GM12878 (cell line): ENCODE measurements at regions not wholly inside any gene's neighbourhood (a gene's known extent, or its start where the extent isn't known, plus 50 kb on each side); places are given as distances from the start of the nearest gene placed in this dataset.

Source experiments
- ATAC-seq: fragments of 200-7000 bp; cut with Tn5 transposase; 3 replicates; pipeline ENCODE4 v1.9.1; 2020; ENCODE audit warnings: mild to moderate bottlenecking, moderate library complexity
- BruUV-seq: library from RNA; stranded (reverse); fragments of 400-500 nt; replicated peaks from 2 replicates; lab custom pipeline; 2021; lab: Mats Ljungman, UMichigan
- CTCF ChIA-PET: fragments of 300-600 bp; sonication (Branson Sonifier 250); formaldehyde crosslinking; extraction: SDS; loops from one replicate; lab custom pipeline; 2021; ENCODE audit warnings: inconsistent platforms; lab: Yijun Ruan, JAX
- POLR2A ChIA-PET: fragments of 350-600 bp; formaldehyde crosslinking; extraction: SDS; loops from one replicate; lab custom pipeline; 2021; ENCODE audit warnings: inconsistent platforms; lab: Charles Lee
- RAD21 ChIA-PET: fragments of 300-600 bp; sonication (Branson Sonifier 250); formaldehyde crosslinking; loops from one replicate; lab custom pipeline; 2023; ENCODE audit warnings: antibody characterized with exemption; ENCODE audit not compliant: unreplicated experiment; lab: Charles Lee
- SMC1A ChIA-PET: fragments of 300-600 bp; sonication (Branson Sonifier 250); formaldehyde crosslinking; loops from one replicate; lab custom pipeline; 2023; ENCODE audit not compliant: unreplicated experiment, uncharacterized antibody; lab: Charles Lee
- DNase-seq: peaks from one replicate; pipeline ENCODE4 v3.0.0-alpha.2; 2011; ENCODE audit warnings: low read depth, low spot score
- FAIRE-seq: peaks from 3 replicates; lab custom pipeline; 2011; peaks lifted over from hg19 to GRCh38; lab: Jason Lieb, UNC
- H2AFZ ChIP-seq: 2 replicates; pipeline ENCODE4 v1.6.0; 2011; ENCODE audit warnings: low read depth, low read length, control low read depth; ENCODE audit not compliant: control insufficient read depth
- H3K27ac ChIP-seq: 2 replicates; pipeline ENCODE4 v1.5.1; 2011; ENCODE audit warnings: control low read depth; ENCODE audit not compliant: control insufficient read depth, insufficient read depth
- H3K27me3 ChIP-seq, 2 experiments: replicated peaks in 1 of 2; 2 replicates each; pipeline versions ENCODE4 v1.6.0 to v1.6.1; 2011; ENCODE audit warnings: low read length in 1 of 2; ENCODE audit not compliant: control insufficient read depth in 2 of 2, insufficient read depth in 2 of 2
- H3K36me3 ChIP-seq, 2 experiments: 2 replicates each; pipeline ENCODE4 v1.5.1; 2011; ENCODE audit warnings: low read length in 1 of 2; ENCODE audit not compliant: control insufficient read depth in 2 of 2, insufficient read depth in 2 of 2
- H3K4me1 ChIP-seq: 2 replicates; pipeline ENCODE4 v1.6.1; 2011; ENCODE audit warnings: mild to moderate bottlenecking, low read length, moderate library complexity, mixed read lengths; ENCODE audit not compliant: control insufficient read depth, insufficient read depth
- H3K4me2 ChIP-seq: 2 replicates; pipeline ENCODE4 v1.6.0; 2011; ENCODE audit warnings: control low read depth; ENCODE audit not compliant: control insufficient read depth, insufficient read depth
- H3K4me3 ChIP-seq: fragments of 200-600 bp; sonication (generic); 2 replicates; pipeline ENCODE4 v1.5.1; 2016
- H3K79me2 ChIP-seq: 2 replicates; pipeline ENCODE4 v1.6.0; 2011; ENCODE audit warnings: low read length; ENCODE audit not compliant: control insufficient read depth, insufficient read depth
- H3K9ac ChIP-seq: 2 replicates; pipeline ENCODE4 v1.8.0; 2011; ENCODE audit warnings: low read length, control low read depth, mixed read lengths; ENCODE audit not compliant: control insufficient read depth, insufficient read depth
- H3K9me3 ChIP-seq: replicated peaks from 3 replicates; pipeline ENCODE4 v1.5.1; 2011; ENCODE audit warnings: mild to moderate bottlenecking, low read length; ENCODE audit not compliant: control insufficient read depth, insufficient read depth
- H4K20me1 ChIP-seq: 2 replicates; pipeline ENCODE4 v1.6.0; 2011; ENCODE audit not compliant: control insufficient read depth, insufficient read depth
- BACH1 ChIP-seq: fragments of 450-650 bp; IDR thresholded peaks from 2 replicates; pipeline ENCODE4 v1.6.1; 2017; ENCODE audit warnings: mild to moderate bottlenecking, borderline replicate concordance
- CREM ChIP-seq: IDR thresholded peaks from 2 replicates; pipeline ENCODE4 v1.6.1; 2014; ENCODE audit warnings: antibody characterized with exemption, low read depth
- EP300 ChIP-seq, 2 experiments: fragments of 150-350 bp in 1 of 2; IDR thresholded peaks; 2 replicates each; pipeline ENCODE4 v1.6.1; 2011 to 2012; ENCODE audit warnings: low read depth in 2 of 2, low read length in 2 of 2, borderline replicate concordance in 1 of 2, improper control_type of control experiment in 1 of 2, inconsistent platforms in 1 of 2; ENCODE audit not compliant: control insufficient read depth in 1 of 2
- HDAC6 ChIP-seq: fragments of 200-600 bp; sonication (generic); IDR thresholded peaks from one replicate; pipeline ENCODE4 v1.8.0; 2017; ENCODE audit warnings: antibody characterized with exemption; ENCODE audit not compliant: unreplicated experiment
- JUNB ChIP-seq: IDR thresholded peaks from 2 replicates; pipeline ENCODE4 v1.6.1; 2016; ENCODE audit warnings: antibody characterized with exemption, mild to moderate bottlenecking
- MTA2 ChIP-seq: fragments of 450-650 bp; IDR thresholded peaks from 2 replicates; pipeline ENCODE4 v1.6.1; 2016; ENCODE audit warnings: low read depth, mild to moderate bottlenecking, moderate library complexity
- MYB ChIP-seq: fragments of 150-350 bp; IDR thresholded peaks from 2 replicates; pipeline ENCODE4 v1.6.1; 2014; ENCODE audit warnings: mild to moderate bottlenecking, low read depth, low read length, borderline replicate concordance
- MYC ChIP-seq: IDR thresholded peaks from 2 replicates; pipeline ENCODE4 v1.6.1; 2011; ENCODE audit warnings: mild to moderate bottlenecking, low read length, moderate library complexity, inconsistent platforms; ENCODE audit not compliant: insufficient read depth, insufficient replicate concordance, insufficient read length, severe bottlenecking
- NFYA ChIP-seq: IDR thresholded peaks from 2 replicates; pipeline ENCODE4 v1.6.1; 2011; ENCODE audit warnings: low read depth, mild to moderate bottlenecking, low read length, improper control_type of control experiment, borderline replicate concordance
- POLR2A ChIP-seq: IDR thresholded peaks from 2 replicates; pipeline ENCODE4 v1.6.1; 2011; ENCODE audit warnings: low read depth, mild to moderate bottlenecking, low read length
- RUNX3 ChIP-seq: IDR thresholded peaks from 2 replicates; pipeline ENCODE4 v1.6.1; 2012; ENCODE audit warnings: low read length, inconsistent platforms
- SMAD5 ChIP-seq: IDR thresholded peaks from 2 replicates; pipeline ENCODE4 v1.6.1; 2016; ENCODE audit warnings: antibody characterized with exemption, low read depth
- ZNF622 ChIP-seq: fragments of 450-650 bp; IDR thresholded peaks from 2 replicates; pipeline ENCODE4 v1.6.1; 2017; ENCODE audit warnings: mild to moderate bottlenecking, inconsistent platforms
- ZZZ3 ChIP-seq: IDR thresholded peaks from 2 replicates; pipeline ENCODE4 v1.6.1; 2011; ENCODE audit warnings: low read depth; ENCODE audit not compliant: control insufficient read depth, insufficient read length
- WGBS: methylation state at CpG from one replicate; pipeline ENCODE4 v1.1.6; 2016; ENCODE audit warnings: low lambda C conversion rate; ENCODE audit not compliant: insufficient replicate concordance, insufficient coverage; ENCODE audit errors: missing lambda C conversion rate; 5-methylcytosine and 5-hydroxymethylcytosine counted together
- in situ Hi-C: fragments of 300-500 bp; cut with MboI; formaldehyde crosslinking; loops from 9 replicates; pipeline ENCODE4 v1.14.3; 2018; ENCODE audit warnings: mixed read lengths
- intact Hi-C: fragments of 100-400 bp; cut with micrococcal nuclease; formaldehyde crosslinking; loops from one replicate; pipeline ENCODE4 v1.14.2; 2022; ENCODE audit not compliant: unreplicated experiment
- TF ChIP-seq, protein P1 (sequence below): IDR thresholded peaks from 2 replicates; pipeline ENCODE4 v1.6.1; 2011; ENCODE audit warnings: low read depth, mild to moderate bottlenecking, low read length, moderate library complexity, borderline replicate concordance; ENCODE audit errors: extremely low read depth
- TF ChIP-seq, protein P2 (sequence below): IDR thresholded peaks from 2 replicates; pipeline ENCODE4 v1.6.1; 2012; ENCODE audit warnings: low read length, inconsistent platforms

DNA sequence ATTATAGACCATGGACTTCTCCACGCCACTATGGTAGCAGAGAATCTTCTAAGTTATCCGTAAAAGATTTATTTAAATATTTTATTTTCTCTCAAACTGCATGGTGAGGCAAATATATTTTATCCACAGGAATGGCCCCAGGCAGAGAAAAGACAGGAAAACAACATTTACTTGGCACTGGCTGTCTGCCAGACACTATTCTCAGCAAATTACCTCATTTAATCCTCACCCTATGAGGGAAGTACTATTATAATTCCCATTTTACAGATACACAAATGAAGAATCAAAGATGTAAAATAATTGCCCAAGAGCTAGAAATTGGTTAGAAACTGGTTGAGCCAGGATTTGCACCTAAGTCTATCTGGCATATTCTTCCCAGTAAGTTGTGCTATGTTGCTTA, 361.4 kb upstream of the IL12A start:
- SMC1A ChIA-PET, result no interaction called here

More for the DNA sequence above, 361.4 kb upstream of the IL12A start:
- ATAC-seq (no peak), FAIRE-seq (no peak), DNase-seq (no peak)
- Histone ChIP-seq H3K4me1 (no peaks in the 10 kb centered on the region), H2AFZ (no peak overlapping the region), H3K27me3 (no peaks in the 10 kb centered on the region; a peak in 1 of 4 replicates), H3K27ac (no peak overlapping the region), H3K4me3 (no peak overlapping the region), H3K9me3 (no peaks in the 10 kb centered on the region), H3K4me2 (no peak overlapping the region), H3K79me2 (no peaks in the 10 kb centered on the region), H3K9ac (no peak overlapping the region), H3K36me3 (no peaks in the 10 kb centered on the region), H4K20me1 (no peaks in the 10 kb centered on the region)
- intact Hi-C loops (no loop called here), in situ Hi-C loops (no loop called here)
- POLR2A ChIA-PET, result no interaction called here
- TF ChIP-seq RUNX3, result no peak
- TF ChIP-seq EP300 (IDR thresholded peaks at IDR 0.05; ENCODE audit: borderline replicate concordance in 1 of 2, control insufficient read depth in 1 of 2, low read depth in 2 of 2, low read length in 2 of 2), result no peak
- TF ChIP-seq CREM, result no peak
- no peak for TF ChIP-seq BACH1
- no peak for TF ChIP-seq MYC
- TF ChIP-seq SMAD5, result no peak
- TF ChIP-seq, protein P1, sequence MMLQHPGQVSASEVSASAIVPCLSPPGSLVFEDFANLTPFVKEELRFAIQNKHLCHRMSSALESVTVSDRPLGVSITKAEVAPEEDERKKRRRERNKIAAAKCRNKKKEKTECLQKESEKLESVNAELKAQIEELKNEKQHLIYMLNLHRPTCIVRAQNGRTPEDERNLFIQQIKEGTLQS, result no peak
- TF ChIP-seq ZNF622, result no peak
- TF ChIP-seq HDAC6, result no peak
- no peak for TF ChIP-seq POLR2A
- TF ChIP-seq, protein P2, sequence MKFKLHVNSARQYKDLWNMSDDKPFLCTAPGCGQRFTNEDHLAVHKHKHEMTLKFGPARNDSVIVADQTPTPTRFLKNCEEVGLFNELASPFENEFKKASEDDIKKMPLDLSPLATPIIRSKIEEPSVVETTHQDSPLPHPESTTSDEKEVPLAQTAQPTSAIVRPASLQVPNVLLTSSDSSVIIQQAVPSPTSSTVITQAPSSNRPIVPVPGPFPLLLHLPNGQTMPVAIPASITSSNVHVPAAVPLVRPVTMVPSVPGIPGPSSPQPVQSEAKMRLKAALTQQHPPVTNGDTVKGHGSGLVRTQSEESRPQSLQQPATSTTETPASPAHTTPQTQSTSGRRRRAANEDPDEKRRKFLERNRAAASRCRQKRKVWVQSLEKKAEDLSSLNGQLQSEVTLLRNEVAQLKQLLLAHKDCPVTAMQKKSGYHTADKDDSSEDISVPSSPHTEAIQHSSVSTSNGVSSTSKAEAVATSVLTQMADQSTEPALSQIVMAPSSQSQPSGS, result no peak
- no peak for TF ChIP-seq MTA2
- no peak for TF ChIP-seq JUNB
- no peak for TF ChIP-seq MYB
- TF ChIP-seq ZZZ3, result no peak
- no peak for TF ChIP-seq NFYA
- CTCF ChIA-PET, result interaction anchor here (1.4 kb wide), 1 partner anchor 10 kb away, joined by 3 read pairs; no protein-coding TSS in a partner anchor
- WGBS, result 0% methylated on average over 2 of the region's 2 CpGs
- RAD21 ChIA-PET, result no interaction called here
- BruUV-seq, result no TSS peak
